Skeletal muscle satellite cell (primary cell): ENCODE measurements at regions not wholly inside any gene's neighbourhood (a gene's known extent, or its start where the extent isn't known, plus 50 kb on each side); places are given as distances from the start of the nearest gene placed in this dataset.
A peak's percentile ranks its signal among the peaks of the same experiment; 100 is the strongest.

Experiments
- H3K27me3 ChIP-seq: 2 replicates; pipeline ENCODE4 v1.7.0; 2013; ENCODE audit warnings: low read length; ENCODE audit not compliant: control insufficient read depth, insufficient read depth
- H3K36me3 ChIP-seq: 2 replicates; pipeline ENCODE4 v1.7.0; 2013; ENCODE audit warnings: mild to moderate bottlenecking, control low read depth, low read length; ENCODE audit not compliant: insufficient read depth
- H3K4me1 ChIP-seq: 2 replicates; pipeline ENCODE4 v1.7.0; 2013; ENCODE audit warnings: low read length; ENCODE audit not compliant: control insufficient read depth, insufficient read depth
- H3K4me2 ChIP-seq: 2 replicates; pipeline ENCODE4 v1.7.0; 2013; ENCODE audit warnings: mild to moderate bottlenecking, low read length
- H3K4me3 ChIP-seq: 2 replicates; pipeline ENCODE4 v1.7.0; 2013; ENCODE audit warnings: low read length
- H3K9ac ChIP-seq: 2 replicates; pipeline ENCODE4 v1.7.0; 2013; ENCODE audit warnings: mild to moderate bottlenecking, low read depth, low read length, moderate library complexity
- H3K9me3 ChIP-seq: replicated peaks from 2 replicates; pipeline ENCODE4 v1.7.0; 2013; ENCODE audit warnings: mild to moderate bottlenecking, control low read depth, low read length

DNA sequence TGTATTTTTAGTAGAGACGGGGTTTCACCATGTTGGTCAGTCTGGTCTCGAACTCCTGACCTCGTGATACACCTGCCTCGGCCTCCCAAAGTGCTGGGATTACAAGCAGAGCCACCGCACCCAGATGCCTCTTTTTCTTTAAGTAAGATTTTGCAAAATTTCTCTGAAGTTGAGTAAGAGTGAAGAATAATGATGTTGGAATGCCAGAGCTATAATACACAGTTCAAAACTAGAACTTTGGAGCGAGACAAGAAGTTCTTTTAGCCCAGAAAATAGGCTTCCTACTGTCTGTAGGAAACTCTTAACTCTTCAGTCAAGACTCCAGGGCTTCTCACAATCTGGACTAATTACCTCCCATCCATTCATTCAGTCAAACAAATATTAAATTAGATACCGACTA is 51.4 kb downstream of the MARCHF4 start:
- H3K4me3 ChIP-seq: no peak overlapping the region

GRCh38 chr2:216319771-216320170 is 52.5 kb downstream of the MARCHF4 start:
- Histone ChIP-seq H3K27me3 (no peaks in the 10 kb centered on the region), H3K4me3 (no peak overlapping the region), H3K9me3 (no peaks in the 10 kb centered on the region), H3K4me2 (no peak overlapping the region), H3K36me3 (peaks cover 4% of the 10 kb centered on the region), H3K9ac (no peak overlapping the region), H3K4me1 (peaks cover 30% of the 10 kb centered on the region)

More for the DNA sequence above, 51.4 kb downstream of the MARCHF4 start:
- Histone ChIP-seq H3K27me3 (no peaks in the 10 kb centered on the region), H3K36me3 (peaks cover 4% of the 10 kb centered on the region), H3K4me2 (no peak overlapping the region), H3K9me3 (no peaks in the 10 kb centered on the region), H3K9ac (no peak overlapping the region), H3K4me1 (peaks cover 20% of the 10 kb centered on the region)

- Histone ChIP-seq H3K36me3 (peaks cover 4% of the 10 kb centered on the region), H3K4me3 (no peak overlapping the region), H3K27me3 (no peaks in the 10 kb centered on the region), H3K4me1 (peaks cover 31% of the 10 kb centered on the region), H3K9me3 (no peaks in the 10 kb centered on the region), H3K4me2 (no peak overlapping the region), H3K9ac (no peak overlapping the region)
Observed at GRCh38 chr2:216318521-216318874, 53.8 kb downstream of the MARCHF4 start.

DNA sequence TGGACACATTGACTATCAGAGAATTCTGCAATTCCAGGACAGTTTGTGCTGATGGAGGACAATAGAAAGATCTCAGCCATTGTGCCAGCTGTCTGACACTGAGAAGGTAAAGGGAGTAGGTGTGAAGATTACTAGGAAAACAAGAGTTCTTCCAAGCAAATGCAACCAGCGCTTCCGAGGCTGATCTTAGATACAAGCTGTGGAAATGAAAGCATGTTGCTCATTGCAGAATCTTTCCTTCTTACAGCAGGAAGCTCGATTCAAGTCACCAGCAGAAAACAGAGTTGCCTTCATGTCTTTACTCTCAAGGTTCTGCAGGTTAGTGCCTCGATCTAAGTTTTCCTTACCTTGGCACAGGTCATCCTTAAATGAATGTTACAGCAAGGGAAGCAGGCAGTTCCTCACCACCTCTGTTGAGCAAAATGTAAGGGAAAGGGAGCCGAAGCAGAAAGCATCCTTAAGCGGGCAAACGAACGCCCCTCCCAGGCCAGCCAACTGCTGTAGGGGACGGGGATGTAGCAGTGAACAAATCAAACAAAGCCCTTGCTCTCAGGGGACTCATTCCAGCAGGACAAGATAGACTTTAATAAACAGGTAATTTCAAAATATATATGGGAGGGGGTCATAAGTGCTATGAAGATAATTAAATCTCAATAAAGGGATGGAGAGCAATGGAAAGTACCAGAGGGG is 54.3 kb downstream of the MARCHF4 start:
- Histone ChIP-seq H3K4me1 (peaks cover 31% of the 10 kb centered on the region), H3K36me3 (peaks cover 4% of the 10 kb centered on the region)

DNA sequence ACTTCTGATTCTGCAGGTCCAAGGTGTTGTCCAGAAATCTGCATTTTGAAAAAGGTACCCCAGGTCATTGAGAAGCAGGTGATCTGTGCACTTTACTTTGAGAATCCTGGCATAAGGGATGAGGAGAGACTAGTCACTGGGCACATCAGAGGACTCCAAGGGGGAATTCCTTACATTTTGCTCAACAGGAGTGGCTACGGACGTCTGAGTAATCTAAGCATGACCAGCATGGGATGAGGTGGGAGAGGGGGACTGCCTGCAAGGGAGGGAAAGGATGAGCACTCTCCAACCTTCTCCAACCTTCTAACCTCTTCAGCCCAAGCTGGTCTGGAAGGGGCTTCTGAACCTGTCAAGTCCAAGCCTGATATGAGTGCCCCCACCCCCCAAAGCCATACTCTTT is 55.5 kb downstream of the MARCHF4 start:
- Histone ChIP-seq H3K36me3 (peaks cover 4% of the 10 kb centered on the region), H3K4me3 (no peak overlapping the region), H3K9me3 (no peaks in the 10 kb centered on the region), H3K4me1 (peaks cover 31% of the 10 kb centered on the region), H3K4me2 (no peak overlapping the region), H3K9ac (no peak overlapping the region), H3K27me3 (no peaks in the 10 kb centered on the region)

More for the DNA sequence above, 54.3 kb downstream of the MARCHF4 start:
- H3K4me3 ChIP-seq: no peak overlapping the region
- no peak overlapping the region for H3K9ac ChIP-seq
- no peaks in the 10 kb centered on the region for H3K27me3 ChIP-seq
- H3K9me3 ChIP-seq: no peaks in the 10 kb centered on the region
- peak overlapping the region; percentile 10 for H3K4me2 ChIP-seq

- Histone ChIP-seq H3K9me3 (no peaks in the 10 kb centered on the region), H3K4me3 (peak overlapping the region; percentile 48)
Observed at GRCh38 chr2:216315802-216316603, 56.3 kb downstream of the MARCHF4 start.

GRCh38 chr2:216312441-216312840 is 59.8 kb downstream of the MARCHF4 start:
- H3K4me2 ChIP-seq: no peak overlapping the region
- H3K27me3 ChIP-seq: no peaks in the 10 kb centered on the region
- no peak overlapping the region for H3K4me3 ChIP-seq
- peaks cover 32% of the 10 kb centered on the region for H3K4me1 ChIP-seq
- H3K9me3 ChIP-seq: no peaks in the 10 kb centered on the region
- H3K9ac ChIP-seq: no peak overlapping the region
- no peaks in the 10 kb centered on the region for H3K36me3 ChIP-seq

More at GRCh38 chr2:216315802-216316603, 56.3 kb downstream of the MARCHF4 start:
- Histone ChIP-seq H3K36me3 (peaks cover 4% of the 10 kb centered on the region), H3K27me3 (no peaks in the 10 kb centered on the region), H3K4me1 (peaks cover 31% of the 10 kb centered on the region), H3K9ac (peak overlapping the region; percentile 55), H3K4me2 (peak overlapping the region; percentile 73)

GRCh38 chr2:216308576-216308975 is 63.7 kb downstream of the MARCHF4 start:
- Histone ChIP-seq H3K4me3 (no peak overlapping the region), H3K4me1 (peaks cover 8% of the 10 kb centered on the region), H3K9me3 (no peaks in the 10 kb centered on the region), H3K36me3 (no peaks in the 10 kb centered on the region), H3K4me2 (no peak overlapping the region), H3K27me3 (no peaks in the 10 kb centered on the region), H3K9ac (no peak overlapping the region)

DNA sequence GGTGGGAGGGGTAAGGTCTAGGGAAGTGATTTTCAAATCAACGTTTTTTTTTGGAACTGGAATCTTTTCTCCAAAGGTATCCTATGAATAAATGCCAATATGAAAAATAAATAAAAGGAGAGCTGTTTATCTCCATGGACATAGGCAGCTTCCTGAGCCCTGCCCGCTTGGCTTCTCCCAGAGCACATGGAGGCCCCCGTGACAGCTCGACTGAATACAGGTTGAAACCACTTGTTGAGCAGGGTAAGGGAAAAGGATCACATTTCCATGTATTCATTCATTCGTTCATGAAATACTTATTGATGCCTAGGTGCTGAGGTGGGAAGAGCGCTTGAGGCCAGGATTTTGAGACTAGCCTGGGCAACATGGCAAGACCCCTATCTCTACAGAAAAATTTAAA is 64.8 kb downstream of the MARCHF4 start:
- Histone ChIP-seq H3K27me3 (no peaks in the 10 kb centered on the region), H3K36me3 (no peaks in the 10 kb centered on the region), H3K9ac (no peak overlapping the region), H3K4me2 (no peak overlapping the region), H3K4me1 (peaks cover 15% of the 10 kb centered on the region), H3K9me3 (no peaks in the 10 kb centered on the region), H3K4me3 (no peak overlapping the region)

- Histone ChIP-seq H3K4me2 (no peak overlapping the region), H3K9me3 (no peaks in the 10 kb centered on the region), H3K9ac (no peak overlapping the region), H3K27me3 (no peaks in the 10 kb centered on the region), H3K4me3 (no peak overlapping the region), H3K36me3 (no peaks in the 10 kb centered on the region), H3K4me1 (peaks cover 15% of the 10 kb centered on the region)
Observed at GRCh38 chr2:216306868-216307267, 65.4 kb downstream of the MARCHF4 start.

GRCh38 chr2:216305574-216305973 is 66.7 kb downstream of the MARCHF4 start:
- H3K4me3 ChIP-seq: no peak overlapping the region
- H3K4me2 ChIP-seq: no peak overlapping the region
- H3K36me3 ChIP-seq: no peaks in the 10 kb centered on the region
- H3K9ac ChIP-seq: no peak overlapping the region
- no peaks in the 10 kb centered on the region for H3K9me3 ChIP-seq
- H3K4me1 ChIP-seq: peaks cover 15% of the 10 kb centered on the region
- H3K27me3 ChIP-seq: no peaks in the 10 kb centered on the region
